GM12878 (cell line): ENCODE measurements at regions not wholly inside any gene's neighbourhood (a gene's known extent, or its start where the extent isn't known, plus 50 kb on each side); places are given as distances from the start of the nearest gene placed in this dataset.

ENCODE experiments used
- ATAC-seq: fragments of 200-7000 bp; cut with Tn5 transposase; 3 replicates; pipeline ENCODE4 v1.9.1; 2020; ENCODE audit warnings: mild to moderate bottlenecking, moderate library complexity
- BruUV-seq: library from RNA; stranded (reverse); fragments of 400-500 nt; replicated peaks from 2 replicates; lab custom pipeline; 2021; lab: Mats Ljungman, UMichigan
- CTCF ChIA-PET: fragments of 300-600 bp; sonication (Branson Sonifier 250); formaldehyde crosslinking; extraction: SDS; loops from one replicate; lab custom pipeline; 2021; ENCODE audit warnings: inconsistent platforms; lab: Yijun Ruan, JAX
- POLR2A ChIA-PET: fragments of 350-600 bp; formaldehyde crosslinking; extraction: SDS; loops from one replicate; lab custom pipeline; 2021; ENCODE audit warnings: inconsistent platforms; lab: Charles Lee
- RAD21 ChIA-PET: fragments of 300-600 bp; sonication (Branson Sonifier 250); formaldehyde crosslinking; loops from one replicate; lab custom pipeline; 2023; ENCODE audit warnings: antibody characterized with exemption; ENCODE audit not compliant: unreplicated experiment; lab: Charles Lee
- SMC1A ChIA-PET: fragments of 300-600 bp; sonication (Branson Sonifier 250); formaldehyde crosslinking; loops from one replicate; lab custom pipeline; 2023; ENCODE audit not compliant: unreplicated experiment, uncharacterized antibody; lab: Charles Lee
- DNase-seq: peaks from one replicate; pipeline ENCODE4 v3.0.0-alpha.2; 2011; ENCODE audit warnings: low read depth, low spot score
- FAIRE-seq: peaks from 3 replicates; lab custom pipeline; 2011; peaks lifted over from hg19 to GRCh38; lab: Jason Lieb, UNC
- H2AFZ ChIP-seq: 2 replicates; pipeline ENCODE4 v1.6.0; 2011; ENCODE audit warnings: low read depth, low read length, control low read depth; ENCODE audit not compliant: control insufficient read depth
- H3K27ac ChIP-seq: 2 replicates; pipeline ENCODE4 v1.5.1; 2011; ENCODE audit warnings: control low read depth; ENCODE audit not compliant: control insufficient read depth, insufficient read depth
- H3K27me3 ChIP-seq, 2 experiments: replicated peaks in 1 of 2; 2 replicates each; pipeline versions ENCODE4 v1.6.0 to v1.6.1; 2011; ENCODE audit warnings: low read length in 1 of 2; ENCODE audit not compliant: control insufficient read depth in 2 of 2, insufficient read depth in 2 of 2
- H3K36me3 ChIP-seq, 2 experiments: 2 replicates each; pipeline ENCODE4 v1.5.1; 2011; ENCODE audit warnings: low read length in 1 of 2; ENCODE audit not compliant: control insufficient read depth in 2 of 2, insufficient read depth in 2 of 2
- H3K4me1 ChIP-seq: 2 replicates; pipeline ENCODE4 v1.6.1; 2011; ENCODE audit warnings: mild to moderate bottlenecking, low read length, moderate library complexity, mixed read lengths; ENCODE audit not compliant: control insufficient read depth, insufficient read depth
- H3K4me2 ChIP-seq: 2 replicates; pipeline ENCODE4 v1.6.0; 2011; ENCODE audit warnings: control low read depth; ENCODE audit not compliant: control insufficient read depth, insufficient read depth
- H3K4me3 ChIP-seq: fragments of 200-600 bp; sonication (generic); 2 replicates; pipeline ENCODE4 v1.5.1; 2016
- H3K79me2 ChIP-seq: 2 replicates; pipeline ENCODE4 v1.6.0; 2011; ENCODE audit warnings: low read length; ENCODE audit not compliant: control insufficient read depth, insufficient read depth
- H3K9ac ChIP-seq: 2 replicates; pipeline ENCODE4 v1.8.0; 2011; ENCODE audit warnings: low read length, control low read depth, mixed read lengths; ENCODE audit not compliant: control insufficient read depth, insufficient read depth
- H3K9me3 ChIP-seq: replicated peaks from 3 replicates; pipeline ENCODE4 v1.5.1; 2011; ENCODE audit warnings: mild to moderate bottlenecking, low read length; ENCODE audit not compliant: control insufficient read depth, insufficient read depth
- H4K20me1 ChIP-seq: 2 replicates; pipeline ENCODE4 v1.6.0; 2011; ENCODE audit not compliant: control insufficient read depth, insufficient read depth
- BACH1 ChIP-seq: fragments of 450-650 bp; IDR thresholded peaks from 2 replicates; pipeline ENCODE4 v1.6.1; 2017; ENCODE audit warnings: mild to moderate bottlenecking, borderline replicate concordance
- BMI1 ChIP-seq: fragments of 450-650 bp; IDR thresholded peaks from 2 replicates; pipeline ENCODE4 v1.6.1; 2016; ENCODE audit warnings: mild to moderate bottlenecking, moderate library complexity, borderline replicate concordance
- BRCA1 ChIP-seq: IDR thresholded peaks from 2 replicates; pipeline ENCODE4 v1.6.1; 2011; ENCODE audit warnings: low read depth, low read length, improper control_type of control experiment
- CHD4 ChIP-seq: fragments of 200-600 bp; sonication (generic); IDR thresholded peaks from 2 replicates; pipeline ENCODE4 v1.6.1; 2016; ENCODE audit warnings: mild to moderate bottlenecking
- ESRRA ChIP-seq: IDR thresholded peaks from 2 replicates; pipeline ENCODE4 v1.6.1; 2012; ENCODE audit warnings: mild to moderate bottlenecking, low read length, improper control_type of control experiment
- ETV6 ChIP-seq, 2 experiments: fragments of 450-650 bp in 1 of 2; IDR thresholded peaks in 1 of 2; conservative IDR thresholded peaks in 1 of 2; 2 replicates each; pipeline ENCODE4 v1.6.1; 2014; ENCODE audit warnings: antibody characterized with exemption in 1 of 2, borderline replicate concordance in 1 of 2, low read depth in 1 of 2, mild to moderate bottlenecking in 1 of 2, moderate library complexity in 1 of 2
- JUND ChIP-seq: IDR thresholded peaks from 2 replicates; pipeline ENCODE4 v1.6.1; 2012; ENCODE audit warnings: low read depth, mild to moderate bottlenecking, low read length, improper control_type of control experiment, moderate library complexity
- MEF2A ChIP-seq: IDR thresholded peaks from 2 replicates; pipeline ENCODE4 v1.6.1; 2011; ENCODE audit warnings: low read depth, mild to moderate bottlenecking, low read length, moderate library complexity; ENCODE audit not compliant: insufficient read depth
- NRF1 ChIP-seq: conservative IDR thresholded peaks from 2 replicates; pipeline ENCODE4 v1.6.1; 2011; ENCODE audit warnings: mild to moderate bottlenecking, low read depth, low read length, improper control_type of control experiment
- POLR2AphosphoS5 ChIP-seq: IDR thresholded peaks from 2 replicates; pipeline ENCODE4 v1.6.1; 2011; ENCODE audit warnings: mild to moderate bottlenecking, low read length, inconsistent platforms
- RAD21 ChIP-seq: IDR thresholded peaks from 2 replicates; pipeline ENCODE4 v1.6.1; 2011; ENCODE audit warnings: mild to moderate bottlenecking, low read depth, low read length, moderate library complexity; ENCODE audit not compliant: insufficient read depth
- SMC3 ChIP-seq: IDR thresholded peaks from 2 replicates; pipeline ENCODE4 v1.6.1; 2011; ENCODE audit warnings: low read length, improper control_type of control experiment, borderline replicate concordance
- SP1 ChIP-seq: IDR thresholded peaks from one replicate; pipeline ENCODE4 v1.6.1; 2011; ENCODE audit warnings: low read depth, low read length
- STAT3 ChIP-seq: IDR thresholded peaks from 2 replicates; pipeline ENCODE4 v1.6.1; 2011; ENCODE audit warnings: low read depth, low read length, improper control_type of control experiment
- ZBED1 ChIP-seq: IDR thresholded peaks from 2 replicates; pipeline ENCODE4 v1.6.1; 2016; ENCODE audit warnings: borderline replicate concordance
- ZBTB11 ChIP-seq: fragments of 450-650 bp; formaldehyde crosslinking; IDR thresholded peaks from 2 replicates; pipeline ENCODE4 v1.5.0; 2022; ENCODE audit warnings: mild to moderate bottlenecking, missing genetic modification characterization
- WGBS: methylation state at CpG from one replicate; pipeline ENCODE4 v1.1.6; 2016; ENCODE audit warnings: low lambda C conversion rate; ENCODE audit not compliant: insufficient replicate concordance, insufficient coverage; ENCODE audit errors: missing lambda C conversion rate; 5-methylcytosine and 5-hydroxymethylcytosine counted together
- in situ Hi-C: fragments of 300-500 bp; cut with MboI; formaldehyde crosslinking; loops from 9 replicates; pipeline ENCODE4 v1.14.3; 2018; ENCODE audit warnings: mixed read lengths
- intact Hi-C: fragments of 100-400 bp; cut with micrococcal nuclease; formaldehyde crosslinking; loops from one replicate; pipeline ENCODE4 v1.14.2; 2022; ENCODE audit not compliant: unreplicated experiment
- TF ChIP-seq, protein P1 (sequence below): IDR thresholded peaks from 2 replicates; pipeline ENCODE4 v1.6.1; 2012; ENCODE audit warnings: low read depth, low read length, improper control_type of control experiment
- TF ChIP-seq, protein P2 (sequence below): fragments of 150-350 bp; IDR thresholded peaks from 2 replicates; pipeline ENCODE4 v1.6.1; 2014; ENCODE audit warnings: mild to moderate bottlenecking, low read depth, low read length

GRCh38 chr15:81520480-81520879 is 146.5 kb upstream of the TMC3 start:
- no peak overlapping the region for H2AFZ ChIP-seq
- ATAC-seq (no peak), FAIRE-seq (no peak), DNase-seq (no peak)
- H3K36me3 ChIP-seq: no peaks in the 10 kb centered on the region
- intact Hi-C loops (no loop called here), in situ Hi-C loops (no loop called here)
- no peaks in the 10 kb centered on the region for H3K4me1 ChIP-seq
- CTCF ChIA-PET: no interaction called here
- POLR2A ChIA-PET: no interaction called here
- no peak overlapping the region for H3K27ac ChIP-seq
- RAD21 ChIA-PET: no interaction called here
- TF ChIP-seq NRF1 (no peak), ZBTB11 (CRISPR knock-in tag) (no peak), SMC3 (no peak), SP1 (no peak), JUND (no peak), ETV6 (conservative IDR thresholded peaks at IDR 0.05 in 1 of 2, IDR thresholded peaks at IDR 0.05 in 1 of 2; ENCODE audit: borderline replicate concordance in 1 of 2, low read depth in 1 of 2) (no peak), MEF2A (no peak), BACH1 (no peak), ESRRA (no peak), STAT3 (no peak), RAD21 (no peak), ZBED1 (no peak), POLR2AphosphoS5 (no peak), BMI1 (no peak), CHD4 (no peak), BRCA1 (no peak)
- TF ChIP-seq, protein P1, sequence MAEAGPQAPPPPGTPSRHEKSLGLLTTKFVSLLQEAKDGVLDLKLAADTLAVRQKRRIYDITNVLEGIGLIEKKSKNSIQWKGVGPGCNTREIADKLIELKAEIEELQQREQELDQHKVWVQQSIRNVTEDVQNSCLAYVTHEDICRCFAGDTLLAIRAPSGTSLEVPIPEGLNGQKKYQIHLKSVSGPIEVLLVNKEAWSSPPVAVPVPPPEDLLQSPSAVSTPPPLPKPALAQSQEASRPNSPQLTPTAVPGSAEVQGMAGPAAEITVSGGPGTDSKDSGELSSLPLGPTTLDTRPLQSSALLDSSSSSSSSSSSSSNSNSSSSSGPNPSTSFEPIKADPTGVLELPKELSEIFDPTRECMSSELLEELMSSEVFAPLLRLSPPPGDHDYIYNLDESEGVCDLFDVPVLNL: no peak
- TF ChIP-seq, protein P2, sequence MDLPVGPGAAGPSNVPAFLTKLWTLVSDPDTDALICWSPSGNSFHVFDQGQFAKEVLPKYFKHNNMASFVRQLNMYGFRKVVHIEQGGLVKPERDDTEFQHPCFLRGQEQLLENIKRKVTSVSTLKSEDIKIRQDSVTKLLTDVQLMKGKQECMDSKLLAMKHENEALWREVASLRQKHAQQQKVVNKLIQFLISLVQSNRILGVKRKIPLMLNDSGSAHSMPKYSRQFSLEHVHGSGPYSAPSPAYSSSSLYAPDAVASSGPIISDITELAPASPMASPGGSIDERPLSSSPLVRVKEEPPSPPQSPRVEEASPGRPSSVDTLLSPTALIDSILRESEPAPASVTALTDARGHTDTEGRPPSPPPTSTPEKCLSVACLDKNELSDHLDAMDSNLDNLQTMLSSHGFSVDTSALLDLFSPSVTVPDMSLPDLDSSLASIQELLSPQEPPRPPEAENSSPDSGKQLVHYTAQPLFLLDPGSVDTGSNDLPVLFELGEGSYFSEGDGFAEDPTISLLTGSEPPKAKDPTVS: no peak
- H3K4me3 ChIP-seq: no peak overlapping the region
- no peaks in the 10 kb centered on the region for H3K79me2 ChIP-seq
- no peaks in the 10 kb centered on the region for H3K9me3 ChIP-seq
- no peaks in the 10 kb centered on the region for H4K20me1 ChIP-seq
- no TSS peak for BruUV-seq
- SMC1A ChIA-PET: no interaction called here
- H3K4me2 ChIP-seq: no peak overlapping the region
- H3K9ac ChIP-seq: no peak overlapping the region
- WGBS: 0% methylated on average over 2 of the region's 2 CpGs
- H3K27me3 ChIP-seq: no peaks in the 10 kb centered on the region; a peak in 2 of 4 replicates
